HL-60 (cell line): ENCODE measurements at regions not wholly inside any gene's neighbourhood (a gene's known extent, or its start where the extent isn't known, plus 50 kb on each side); places are given as distances from the start of the nearest gene placed in this dataset.

ENCODE experiments used
- DNase-seq, 2 experiments: peaks; one replicate each; pipeline ENCODE4 v3.0.0-alpha.2; 2010 to 2020; ENCODE audit warnings: low read depth in 1 of 2, low spot score in 1 of 2
- H3K27ac ChIP-seq: fragments of 250-450 bp; sonication (Bioruptor Pico); replicated peaks from 2 replicates; pipeline ENCODE4 v1.5.1; 2020; ENCODE audit warnings: mild to moderate bottlenecking, moderate library complexity
- H3K27me3 ChIP-seq: fragments of 250-450 bp; sonication (Bioruptor Pico); 2 replicates; pipeline ENCODE4 v1.5.1; 2021; ENCODE audit warnings: mild to moderate bottlenecking, moderate library complexity; ENCODE audit not compliant: insufficient read depth, poor library complexity, severe bottlenecking
- H3K4me3 ChIP-seq: replicated peaks from 2 replicates; pipeline ENCODE4 v1.5.1; 2011; ENCODE audit warnings: mild to moderate bottlenecking, control low read depth, low read length; ENCODE audit not compliant: insufficient read depth
- CTCF ChIP-seq: IDR thresholded peaks from one replicate; pipeline ENCODE4 v1.5.1; 2011; ENCODE audit warnings: low read length, control low read depth, inconsistent platforms; ENCODE audit not compliant: insufficient read depth
- GABPA ChIP-seq: IDR thresholded peaks from 2 replicates; pipeline ENCODE4 v1.6.1; 2012; ENCODE audit warnings: low read depth
- POLR2AphosphoS5 ChIP-seq: IDR thresholded peaks from 2 replicates; pipeline ENCODE4 v1.6.1; 2012; ENCODE audit warnings: low read depth
- REST ChIP-seq: IDR thresholded peaks from 2 replicates; pipeline ENCODE4 v1.6.1; 2012; ENCODE audit warnings: low read depth; ENCODE audit not compliant: insufficient replicate concordance
- SPI1 ChIP-seq: IDR thresholded peaks from 2 replicates; pipeline ENCODE4 v1.6.1; 2012; ENCODE audit warnings: low read depth, mild to moderate bottlenecking, borderline replicate concordance

- no peak for DNase-seq
- H3K4me3 ChIP-seq: no peak overlapping the region
Measured at GRCh38 chr16:73414638-73415037, 366.7 kb upstream of the ZFHX3 start.

GRCh38 chr16:73413830-73414190 is 365.9 kb upstream of the ZFHX3 start:
- H3K27ac ChIP-seq: no peak overlapping the region
- TF ChIP-seq REST (no peak), GABPA (no peak), SPI1 (no peak), CTCF (no peak)

More at GRCh38 chr16:73414638-73415037, 366.7 kb upstream of the ZFHX3 start:
- Histone ChIP-seq H3K27me3 (no peaks in the 10 kb centered on the region), H3K27ac (no peak overlapping the region)
- TF ChIP-seq REST (no peak), GABPA (no peak), SPI1 (no peak), POLR2AphosphoS5 (no peak), CTCF (no peak)

GRCh38 chr16:73413091-73413829 is 365.3 kb upstream of the ZFHX3 start:
- no peak for DNase-seq
- Histone ChIP-seq H3K27me3 (no peaks in the 10 kb centered on the region), H3K27ac (no peak overlapping the region), H3K4me3 (no peak overlapping the region)
- TF ChIP-seq SPI1 (no peak), GABPA (no peak)

More at GRCh38 chr16:73413830-73414190, 365.9 kb upstream of the ZFHX3 start:
- Histone ChIP-seq H3K4me3 (no peak overlapping the region), H3K27me3 (no peaks in the 10 kb centered on the region)
- DNase-seq: no peak

DNA sequence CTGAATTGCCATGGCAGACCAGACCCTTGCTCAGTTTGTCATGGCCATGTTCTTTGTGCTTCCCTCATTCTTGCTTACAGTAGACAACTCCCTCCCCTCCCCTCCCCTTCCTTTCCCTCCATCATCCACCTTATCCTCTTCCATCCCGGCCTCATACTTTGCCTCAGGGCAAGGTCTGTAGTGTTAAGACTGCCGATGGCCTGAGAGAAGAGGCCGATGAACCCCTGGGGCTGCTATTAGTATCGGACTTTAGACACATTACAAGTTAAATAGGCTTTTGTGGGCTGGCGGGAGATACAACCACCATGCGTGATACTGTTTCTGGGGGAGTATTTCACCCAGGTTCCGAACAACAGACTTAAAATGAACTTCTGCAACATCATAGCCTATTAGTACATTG is 364.5 kb upstream of the ZFHX3 start:
- no peak for DNase-seq
- TF ChIP-seq GABPA (no peak), SPI1 (no peak), POLR2AphosphoS5 (no peak), REST (no peak), CTCF (no peak)
- no peak overlapping the region for H3K27ac ChIP-seq
- H3K27me3 ChIP-seq: no peaks in the 10 kb centered on the region
- no peak overlapping the region for H3K4me3 ChIP-seq
